ENCODE measurements at regions not wholly inside any gene's neighbourhood (a gene's known extent, or its start where the extent isn't known, plus 50 kb on each side); places are given as distances from the start of the nearest gene placed in this dataset.

DNA sequence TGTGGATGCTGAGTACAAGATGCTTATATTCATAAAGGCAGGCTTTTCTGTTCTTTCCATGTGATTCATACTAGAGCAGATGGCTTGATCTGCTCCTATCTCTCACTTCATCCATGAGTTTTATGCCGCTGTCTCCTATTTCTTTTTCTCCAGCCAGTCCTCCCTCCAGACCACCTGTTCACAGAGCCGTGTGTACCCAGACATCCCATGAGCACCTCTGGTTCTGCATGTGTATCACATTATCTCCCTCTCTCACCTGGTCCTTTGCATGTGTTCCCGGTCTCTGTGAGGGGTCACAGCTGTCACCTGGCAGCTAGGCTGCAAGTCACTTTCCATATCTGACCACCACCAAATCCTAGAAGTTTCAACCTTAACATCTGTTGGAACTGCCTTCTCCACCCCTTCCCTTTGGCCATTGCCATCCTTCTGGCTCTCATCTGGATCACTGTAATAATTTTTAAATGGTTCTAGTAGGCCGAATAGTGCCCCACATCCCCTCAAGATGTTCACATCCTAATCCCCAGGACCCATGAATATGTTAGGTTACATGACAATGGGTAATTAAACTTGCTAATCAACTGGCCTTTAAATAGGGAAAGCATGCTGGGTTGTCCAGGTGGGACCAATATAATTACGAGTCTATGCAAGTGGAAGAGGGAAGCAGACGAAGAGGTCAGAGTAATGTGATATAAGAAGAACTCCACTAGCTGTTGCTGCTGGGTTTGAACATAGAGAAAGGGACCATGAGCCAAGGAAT lies 168.1 kb downstream of the SNAPC1 start:
- TF ChIP-seq, protein P1, sequence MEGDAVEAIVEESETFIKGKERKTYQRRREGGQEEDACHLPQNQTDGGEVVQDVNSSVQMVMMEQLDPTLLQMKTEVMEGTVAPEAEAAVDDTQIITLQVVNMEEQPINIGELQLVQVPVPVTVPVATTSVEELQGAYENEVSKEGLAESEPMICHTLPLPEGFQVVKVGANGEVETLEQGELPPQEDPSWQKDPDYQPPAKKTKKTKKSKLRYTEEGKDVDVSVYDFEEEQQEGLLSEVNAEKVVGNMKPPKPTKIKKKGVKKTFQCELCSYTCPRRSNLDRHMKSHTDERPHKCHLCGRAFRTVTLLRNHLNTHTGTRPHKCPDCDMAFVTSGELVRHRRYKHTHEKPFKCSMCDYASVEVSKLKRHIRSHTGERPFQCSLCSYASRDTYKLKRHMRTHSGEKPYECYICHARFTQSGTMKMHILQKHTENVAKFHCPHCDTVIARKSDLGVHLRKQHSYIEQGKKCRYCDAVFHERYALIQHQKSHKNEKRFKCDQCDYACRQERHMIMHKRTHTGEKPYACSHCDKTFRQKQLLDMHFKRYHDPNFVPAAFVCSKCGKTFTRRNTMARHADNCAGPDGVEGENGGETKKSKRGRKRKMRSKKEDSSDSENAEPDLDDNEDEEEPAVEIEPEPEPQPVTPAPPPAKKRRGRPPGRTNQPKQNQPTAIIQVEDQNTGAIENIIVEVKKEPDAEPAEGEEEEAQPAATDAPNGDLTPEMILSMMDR (IDR thresholded peaks at IDR 0.05; ENCODE audit: extremely low read depth, insufficient read depth, missing control alignments): no peak
- in situ Hi-C loops (cut with MboI; ENCODE audit: low pct_unique_long_range_greater_than_20kb, low sequenced_read_pairs, unreplicated experiment): no loop called here
- no peak for DNase-seq (ENCODE audit: low spot score)

DNA sequence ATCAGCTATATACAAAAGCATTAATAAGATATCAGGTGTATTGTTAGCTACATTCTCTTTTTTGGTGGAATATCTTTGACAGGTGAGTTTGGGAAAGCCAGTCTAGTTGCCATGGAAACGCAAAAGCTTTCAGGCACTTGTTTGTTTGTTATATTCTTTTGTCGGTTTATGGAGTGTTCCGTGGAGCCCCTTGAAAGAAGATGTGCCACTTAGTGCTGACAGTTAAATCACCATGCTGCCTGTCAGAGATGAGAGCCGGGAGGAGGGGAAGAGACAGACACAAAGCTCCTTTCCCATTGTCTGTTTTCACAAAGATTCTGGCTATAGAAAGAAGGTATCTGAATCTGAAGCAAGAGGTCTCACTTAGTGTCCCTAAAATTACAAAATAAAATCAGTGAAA lies 170.8 kb downstream of the SNAPC1 start:
- in situ Hi-C loops (cut with MboI; ENCODE audit: low pct_unique_long_range_greater_than_20kb, low sequenced_read_pairs, unreplicated experiment): no loop called here
- DNase-seq (ENCODE audit: low spot score): no peak
- TF ChIP-seq, protein P1 (IDR thresholded peaks at IDR 0.05; ENCODE audit: extremely low read depth, insufficient read depth, missing control alignments): no peak

DNA sequence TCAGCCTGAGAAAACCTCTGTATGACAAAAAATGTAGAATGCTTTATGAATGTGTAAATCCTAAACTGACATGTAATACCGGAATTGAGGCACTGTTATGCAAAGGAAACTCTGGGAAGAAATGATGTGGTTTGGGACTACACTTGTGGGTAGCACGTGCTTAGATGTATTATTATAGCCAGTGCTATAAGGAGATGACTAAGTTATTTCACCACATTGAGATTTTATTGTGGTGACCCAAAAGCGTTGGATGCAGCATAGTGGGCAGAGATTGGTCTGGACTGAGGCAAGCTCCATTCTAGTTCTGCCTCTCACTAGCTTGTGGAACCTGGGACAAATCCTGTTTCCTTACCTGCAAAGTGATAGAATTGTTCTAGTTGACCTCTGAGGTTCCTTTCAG lies 172.2 kb downstream of the SNAPC1 start:
- DNase-seq (ENCODE audit: low spot score): no peak
- TF ChIP-seq, protein P1 (IDR thresholded peaks at IDR 0.05; ENCODE audit: extremely low read depth, insufficient read depth, missing control alignments): no peak
- in situ Hi-C loops (cut with MboI; ENCODE audit: low pct_unique_long_range_greater_than_20kb, low sequenced_read_pairs, unreplicated experiment): no loop called here

DNA sequence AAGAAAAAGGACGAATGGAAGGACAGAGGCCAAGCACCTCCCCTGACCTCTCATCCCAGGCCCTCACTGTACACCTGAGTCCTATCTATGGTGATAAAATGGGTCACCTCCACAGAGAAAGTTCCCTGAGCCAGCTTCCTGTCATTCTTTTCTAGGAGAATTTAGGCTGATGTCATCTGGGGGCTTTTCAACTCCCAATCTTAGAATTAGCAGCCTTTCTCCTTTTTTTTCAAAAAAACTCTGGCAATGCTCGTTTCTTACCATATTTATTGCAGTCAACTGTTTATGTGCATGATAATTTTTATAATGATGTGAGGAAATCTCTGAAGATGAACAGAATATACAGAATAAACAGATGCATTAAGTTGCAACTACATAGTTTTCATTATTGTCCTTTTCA lies 177.6 kb downstream of the SNAPC1 start:
- TF ChIP-seq, protein P1 (IDR thresholded peaks at IDR 0.05; ENCODE audit: extremely low read depth, insufficient read depth, missing control alignments): no peak
- no peak for DNase-seq (ENCODE audit: low spot score)
- in situ Hi-C loops (cut with MboI; ENCODE audit: low pct_unique_long_range_greater_than_20kb, low sequenced_read_pairs, unreplicated experiment): no loop called here

DNA sequence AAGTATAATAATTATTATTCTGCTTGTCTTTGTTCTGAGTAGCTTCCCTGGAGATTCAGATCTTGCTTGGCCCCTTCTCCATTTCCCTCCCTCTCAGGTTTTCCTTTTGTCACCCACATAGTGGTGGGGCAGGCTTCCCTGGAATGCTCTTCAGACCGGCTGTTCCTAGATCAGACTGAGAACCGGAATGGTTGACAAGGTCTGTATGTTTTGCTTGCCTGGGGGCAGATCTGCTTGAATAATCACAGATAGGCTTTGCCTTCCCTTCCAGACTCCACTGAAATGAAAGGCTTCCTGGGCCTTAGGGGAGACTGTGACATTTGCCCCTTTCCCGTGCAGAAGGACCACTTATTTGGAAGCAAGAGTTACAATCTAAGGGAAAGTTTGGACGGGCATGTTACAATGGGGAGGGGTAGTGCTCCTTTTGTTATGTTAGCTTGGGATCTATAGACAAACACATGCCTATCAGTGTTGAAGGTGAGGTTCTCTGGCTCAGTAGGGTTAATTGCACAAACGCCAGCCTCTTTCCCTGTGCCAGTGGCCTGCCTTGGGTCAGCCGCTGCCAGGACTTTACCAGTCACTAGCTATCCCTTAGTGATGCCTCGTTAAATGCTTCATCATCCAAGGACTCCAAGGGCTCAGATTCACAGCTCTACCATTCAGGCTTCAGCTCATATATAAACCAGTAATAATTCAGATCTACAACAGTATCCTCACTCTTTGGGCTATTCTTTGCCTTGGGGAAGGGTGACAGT lies 178.6 kb downstream of the SNAPC1 start:
- in situ Hi-C loops (cut with MboI; ENCODE audit: low pct_unique_long_range_greater_than_20kb, low sequenced_read_pairs, unreplicated experiment): no loop called here
- no peak for DNase-seq (ENCODE audit: low spot score)
- TF ChIP-seq, protein P1 (IDR thresholded peaks at IDR 0.05; ENCODE audit: extremely low read depth, insufficient read depth, missing control alignments): no peak

GRCh38 chr14:61941421-61942150 lies 179.4 kb downstream of the SNAPC1 start:
- TF ChIP-seq, protein P1 (IDR thresholded peaks at IDR 0.05; ENCODE audit: extremely low read depth, insufficient read depth, missing control alignments): no peak
- in situ Hi-C loops (cut with MboI; ENCODE audit: low pct_unique_long_range_greater_than_20kb, low sequenced_read_pairs, unreplicated experiment): no loop called here

More at GRCh38 chr14:61941421-61942150, 179.4 kb downstream of the SNAPC1 start:
- DNase-seq (ENCODE audit: low spot score): no peak

Data from GM13977 (cell line).